ENCODE measurements at regions not wholly inside any gene's neighbourhood (a gene's known extent, or its start where the extent isn't known, plus 50 kb on each side); places are given as distances from the start of the nearest gene placed in this dataset.

- DNase-seq (ENCODE audit: low spot score): no peak
These were observed 780.2 kb upstream of the TBX3 start for GRCh38 chr12:115464111-115464581.

- DNase-seq (ENCODE audit: low spot score): no peak
These were observed 777.4 kb upstream of the TBX3 start for GRCh38 chr12:115461401-115461800.

- DNase-seq (ENCODE audit: low spot score): no peak
These were observed 773.8 kb upstream of the TBX3 start for GRCh38 chr12:115457798-115458197.

- no peak for DNase-seq (ENCODE audit: low spot score)
These were observed 773.1 kb upstream of the TBX3 start for GRCh38 chr12:115456946-115457689.

- no peak for DNase-seq (ENCODE audit: low spot score)
These were observed 771.3 kb upstream of the TBX3 start for GRCh38 chr12:115455268-115455681.

GRCh38 chr12:115452751-115453281 is 768.8 kb upstream of the TBX3 start:
- no peak for DNase-seq (ENCODE audit: low spot score)

GRCh38 chr12:115451780-115452736 is 768.1 kb upstream of the TBX3 start:
- DNase-seq (ENCODE audit: low spot score): peak; percentile 15

GRCh38 chr12:115451151-115451779 is 767.3 kb upstream of the TBX3 start:
- no peak for DNase-seq (ENCODE audit: low spot score)

- no peak for DNase-seq (ENCODE audit: low spot score)
These were observed 766.7 kb upstream of the TBX3 start for GRCh38 chr12:115450710-115451109.

- no peak for DNase-seq (ENCODE audit: low spot score)
These were observed 766.0 kb upstream of the TBX3 start for GRCh38 chr12:115450017-115450416.

GRCh38 chr12:115449526-115449925 is 765.6 kb upstream of the TBX3 start:
- no peak for DNase-seq (ENCODE audit: low spot score)

- no peak for DNase-seq (ENCODE audit: low spot score)
These were observed 760.4 kb upstream of the TBX3 start for GRCh38 chr12:115444346-115444745.

GRCh38 chr12:115443351-115443938 is 759.5 kb upstream of the TBX3 start:
- DNase-seq (ENCODE audit: low spot score): no peak

- DNase-seq (ENCODE audit: low spot score): no peak
These were observed 756.5 kb upstream of the TBX3 start for GRCh38 chr12:115440438-115440837.

- DNase-seq (ENCODE audit: low spot score): no peak
These were observed 755.1 kb upstream of the TBX3 start for GRCh38 chr12:115439008-115439601.

GRCh38 chr12:115438314-115438713 is 754.3 kb upstream of the TBX3 start:
- DNase-seq (ENCODE audit: low spot score): no peak

- no peak for DNase-seq (ENCODE audit: low spot score)
These were observed 753.1 kb upstream of the TBX3 start for GRCh38 chr12:115437061-115437567.

GRCh38 chr12:115433014-115433634 is 749.1 kb upstream of the TBX3 start:
- no peak for DNase-seq (ENCODE audit: low spot score)

- no peak for DNase-seq (ENCODE audit: low spot score)
These were observed 746.7 kb upstream of the TBX3 start for GRCh38 chr12:115430636-115431035.

- DNase-seq (ENCODE audit: low spot score): no peak
These were observed 742.8 kb upstream of the TBX3 start for GRCh38 chr12:115426732-115427131.

GRCh38 chr12:115424003-115424402 is 740.0 kb upstream of the TBX3 start:
- no peak for DNase-seq (ENCODE audit: low spot score)
